IMR-90 (cell line): ENCODE measurements at regions not wholly inside any gene's neighbourhood (a gene's known extent, or its start where the extent isn't known, plus 50 kb on each side); places are given as distances from the start of the nearest gene placed in this dataset.

Experiments
- ATAC-seq: fragments of 200-7000 bp; cut with Tn5 transposase; 2 replicates; pipeline ENCODE4 v1.9.1; 2020; ENCODE audit warnings: low read depth, mild to moderate bottlenecking, moderate library complexity
- BruUV-seq: library from RNA; stranded (reverse); fragments of 400-500 nt; replicated peaks from 2 replicates; lab custom pipeline; 2021; lab: Mats Ljungman, UMichigan
- CTCF ChIA-PET: fragments of 300-600 bp; formaldehyde crosslinking; extraction: SDS; loops from one replicate; lab custom pipeline; 2021; ENCODE audit warnings: antibody characterized with exemption; lab: Yijun Ruan, JAX
- POLR2A ChIA-PET: fragments of 300-600 bp; sonication (Branson Sonifier 250); formaldehyde crosslinking; loops from one replicate; lab custom pipeline; 2022; ENCODE audit warnings: antibody characterized with exemption; ENCODE audit not compliant: unreplicated experiment; lab: Charles Lee
- DNase-seq: peaks from one replicate; pipeline ENCODE4 v3.0.0; 2013
- H2AFZ ChIP-seq: replicated peaks from 2 replicates; pipeline ENCODE3; 2013; ENCODE audit warnings: low read length, mild to moderate bottlenecking; ENCODE audit not compliant: poor library complexity
- H2AK5ac ChIP-seq: 2 replicates; pipeline ENCODE4 v1.6.1; 2013; ENCODE audit warnings: low read depth, low read length, inconsistent platforms
- H2AK9ac ChIP-seq: replicated peaks from 2 replicates; pipeline ENCODE3; 2013; ENCODE audit warnings: mild to moderate bottlenecking, low read depth, low read length, moderate library complexity; ENCODE audit not compliant: poor library complexity
- H2BK120ac ChIP-seq: 2 replicates; pipeline ENCODE4 v1.6.1; 2013; ENCODE audit warnings: low read depth, low read length, inconsistent platforms
- H2BK15ac ChIP-seq: 3 replicates; pipeline ENCODE4 v1.6.1; 2013; ENCODE audit warnings: low read depth, low read length, inconsistent platforms
- H2BK20ac ChIP-seq: 2 replicates; pipeline ENCODE4 v1.6.1; 2013; ENCODE audit warnings: low read depth, mild to moderate bottlenecking, inconsistent platforms, low read length, moderate library complexity
- H2BK5ac ChIP-seq: 2 replicates; pipeline ENCODE4 v1.6.1; 2013; ENCODE audit warnings: mild to moderate bottlenecking, low read depth, low read length, inconsistent platforms; ENCODE audit not compliant: poor library complexity, severe bottlenecking
- H3K14ac ChIP-seq: replicated peaks from 2 replicates; pipeline ENCODE4 v1.6.1; 2013; ENCODE audit warnings: low read depth, low read length, inconsistent platforms
- H3K18ac ChIP-seq: 2 replicates; pipeline ENCODE4 v1.6.1; 2013; ENCODE audit warnings: low read depth, low read length, control low read depth
- H3K23ac ChIP-seq: 2 replicates; pipeline ENCODE4 v1.6.1; 2013; ENCODE audit warnings: low read depth, low read length, inconsistent platforms
- H3K27ac ChIP-seq: 2 replicates; pipeline ENCODE4 v1.5.1; 2013; ENCODE audit warnings: mild to moderate bottlenecking, control low read depth, low read length; ENCODE audit not compliant: insufficient read depth
- H3K27me3 ChIP-seq: 2 replicates; pipeline ENCODE4 v1.6.1; 2013; ENCODE audit warnings: low read length; ENCODE audit not compliant: control insufficient read depth, insufficient read depth
- H3K36me3 ChIP-seq: 2 replicates; pipeline ENCODE4 v1.6.1; 2013; ENCODE audit warnings: low read length, mixed read lengths; ENCODE audit not compliant: control insufficient read depth, insufficient read depth
- H3K4ac ChIP-seq: 2 replicates; pipeline ENCODE4 v1.6.1; 2013; ENCODE audit warnings: low read depth, low read length, inconsistent platforms
- H3K4me1 ChIP-seq: 2 replicates; pipeline ENCODE4 v1.6.1; 2013; ENCODE audit warnings: low read length, mixed read lengths; ENCODE audit not compliant: control insufficient read depth, insufficient read depth
- H3K4me2 ChIP-seq: 2 replicates; pipeline ENCODE4 v1.6.1; 2013; ENCODE audit warnings: low read depth, mild to moderate bottlenecking, control low read depth, low read length, moderate library complexity
- H3K4me3 ChIP-seq: 2 replicates; pipeline ENCODE4 v1.5.1; 2013; ENCODE audit warnings: low read depth, mild to moderate bottlenecking, control low read depth, low read length, moderate library complexity; ENCODE audit not compliant: insufficient read depth
- H3K56ac ChIP-seq: 2 replicates; pipeline ENCODE4 v1.6.1; 2013; ENCODE audit warnings: low read length, inconsistent platforms; ENCODE audit not compliant: insufficient read depth; ENCODE audit errors: extremely low read depth
- H3K79me1 ChIP-seq, 2 experiments: 2 replicates each; pipeline ENCODE4 v1.6.1; 2013; ENCODE audit warnings: low read length in 2 of 2, inconsistent platforms in 1 of 2, low read depth in 1 of 2
- H3K9ac ChIP-seq: 2 replicates; pipeline ENCODE4 v1.6.1; 2013; ENCODE audit warnings: low read depth, low read length, control low read depth
- H3K9me1 ChIP-seq: 2 replicates; pipeline ENCODE4 v1.6.1; 2013; ENCODE audit warnings: low read length, inconsistent platforms; ENCODE audit not compliant: insufficient read depth
- H3K9me3 ChIP-seq: 2 replicates; pipeline ENCODE4 v1.6.1; 2013; ENCODE audit warnings: low read length; ENCODE audit not compliant: control insufficient read depth, insufficient read depth
- H4K20me1 ChIP-seq: 2 replicates; pipeline ENCODE4 v1.6.1; 2013; ENCODE audit warnings: low read length, inconsistent platforms; ENCODE audit not compliant: insufficient read depth
- H4K5ac ChIP-seq: 2 replicates; pipeline ENCODE4 v1.6.1; 2013; ENCODE audit warnings: mild to moderate bottlenecking, low read depth, low read length, control low read depth
- H4K8ac ChIP-seq, 2 experiments: 2 replicates each; pipeline ENCODE4 v1.6.1; 2013; ENCODE audit warnings: low read depth in 2 of 2, low read length in 2 of 2, control low read depth in 1 of 2, inconsistent platforms in 1 of 2
- H4K91ac ChIP-seq: 2 replicates; pipeline ENCODE4 v1.6.1; 2013; ENCODE audit warnings: low read depth, low read length, inconsistent platforms; ENCODE audit not compliant: insufficient read depth
- CTCF ChIP-seq: conservative IDR thresholded peaks from 2 replicates; pipeline ENCODE4 v1.5.1; 2012; ENCODE audit warnings: mild to moderate bottlenecking, low read depth, low read length, improper control_type of control experiment
- MXI1 ChIP-seq: IDR thresholded peaks from 2 replicates; pipeline ENCODE4 v1.6.1; 2012; ENCODE audit warnings: low read depth, mild to moderate bottlenecking, low read length, moderate library complexity, borderline replicate concordance
- WGBS, 2 experiments: methylation state at CpG; one replicate each; pipeline versions ENCODE4 v1.1.5 to v1.1.7; 2013; ENCODE audit warnings: missing lambda C conversion rate in 2 of 2; ENCODE audit not compliant: insufficient read length in 1 of 2; ENCODE audit errors: extremely low coverage in 2 of 2; 5-methylcytosine and 5-hydroxymethylcytosine counted together
- dilution Hi-C: fragments of 300-500 bp; cut with HindIII; formaldehyde crosslinking; loops from one replicate; pipeline ENCODE4 v1.14.3; 2018; ENCODE audit warnings: low sequenced_read_pairs; ENCODE audit not compliant: unreplicated experiment
- in situ Hi-C: fragments of 300-500 bp; cut with MboI; formaldehyde crosslinking; loops from 3 replicates; pipeline ENCODE4 v1.14.3; 2019; ENCODE audit warnings: low sequenced_read_pairs, inconsistent platforms, mixed read lengths
- intact Hi-C: fragments of 100-400 bp; cut with micrococcal nuclease; formaldehyde crosslinking; loops from 2 replicates; pipeline ENCODE4 v1.10.0; 2022

GRCh38 chr4:132266374-132266773 is 882.7 kb upstream of the PCDH10 start:
- no CpG with 5 or more reads among the region's 3 CpGs for WGBS, 2 experiments

More at GRCh38 chr4:132266374-132266773, 882.7 kb upstream of the PCDH10 start:
- Histone ChIP-seq H3K18ac (no peak overlapping the region), H3K36me3 (no peaks in the 10 kb centered on the region), H3K14ac (no peak overlapping the region), H3K4me3 (no peak overlapping the region), H3K9ac (no peak overlapping the region), H3K4me1 (no peaks in the 10 kb centered on the region), H2BK20ac (no peak overlapping the region), H4K91ac (no peak overlapping the region), H4K8ac (no peak overlapping the region), H3K4me2 (no peak overlapping the region), H3K27me3 (no peaks in the 10 kb centered on the region), H2AFZ (no peak overlapping the region), H2BK5ac (no peak overlapping the region), H2AK9ac (no peak overlapping the region), H4K20me1 (no peaks in the 10 kb centered on the region), H3K9me1 (no peaks in the 10 kb centered on the region), H3K23ac (no peak overlapping the region), H2BK15ac (no peak overlapping the region), H3K9me3 (no peaks in the 10 kb centered on the region), H3K27ac (no peak overlapping the region), H2AK5ac (no peak overlapping the region), H2BK120ac (no peak overlapping the region), H3K79me1 (no peaks in the 10 kb centered on the region), H4K5ac (no peak overlapping the region), H3K4ac (no peak overlapping the region), H3K56ac (no peak overlapping the region)
- dilution Hi-C loops: no loop called here
- POLR2A ChIA-PET: no interaction called here
- no peak for TF ChIP-seq CTCF
- TF ChIP-seq MXI1: no peak
- CTCF ChIA-PET: interaction anchor here (0.6 kb wide), 1 partner anchor 1907 kb away, joined by 3 read pairs; no protein-coding TSS in a partner anchor
- ATAC-seq (no peak), DNase-seq (no peak)
- intact Hi-C loops: no loop called here
- BruUV-seq: no TSS peak
- in situ Hi-C loops: no loop called here
